GM12878 (cell line): ENCODE measurements at regions not wholly inside any gene's neighbourhood (a gene's known extent, or its start where the extent isn't known, plus 50 kb on each side); places are given as distances from the start of the nearest gene placed in this dataset.

ENCODE experiments used
- ATAC-seq: fragments of 200-7000 bp; cut with Tn5 transposase; 3 replicates; pipeline ENCODE4 v1.9.1; 2020; ENCODE audit warnings: mild to moderate bottlenecking, moderate library complexity
- BruUV-seq: library from RNA; stranded (reverse); fragments of 400-500 nt; replicated peaks from 2 replicates; lab custom pipeline; 2021; lab: Mats Ljungman, UMichigan
- CTCF ChIA-PET: fragments of 300-600 bp; sonication (Branson Sonifier 250); formaldehyde crosslinking; extraction: SDS; loops from one replicate; lab custom pipeline; 2021; ENCODE audit warnings: inconsistent platforms; lab: Yijun Ruan, JAX
- POLR2A ChIA-PET: fragments of 350-600 bp; formaldehyde crosslinking; extraction: SDS; loops from one replicate; lab custom pipeline; 2021; ENCODE audit warnings: inconsistent platforms; lab: Charles Lee
- RAD21 ChIA-PET: fragments of 300-600 bp; sonication (Branson Sonifier 250); formaldehyde crosslinking; loops from one replicate; lab custom pipeline; 2023; ENCODE audit warnings: antibody characterized with exemption; ENCODE audit not compliant: unreplicated experiment; lab: Charles Lee
- SMC1A ChIA-PET: fragments of 300-600 bp; sonication (Branson Sonifier 250); formaldehyde crosslinking; loops from one replicate; lab custom pipeline; 2023; ENCODE audit not compliant: unreplicated experiment, uncharacterized antibody; lab: Charles Lee
- DNase-seq: peaks from one replicate; pipeline ENCODE4 v3.0.0-alpha.2; 2011; ENCODE audit warnings: low read depth, low spot score
- FAIRE-seq: peaks from 3 replicates; lab custom pipeline; 2011; peaks lifted over from hg19 to GRCh38; lab: Jason Lieb, UNC
- H2AFZ ChIP-seq: 2 replicates; pipeline ENCODE4 v1.6.0; 2011; ENCODE audit warnings: low read depth, low read length, control low read depth; ENCODE audit not compliant: control insufficient read depth
- H3K27ac ChIP-seq: 2 replicates; pipeline ENCODE4 v1.5.1; 2011; ENCODE audit warnings: control low read depth; ENCODE audit not compliant: control insufficient read depth, insufficient read depth
- H3K27me3 ChIP-seq, 2 experiments: replicated peaks in 1 of 2; 2 replicates each; pipeline versions ENCODE4 v1.6.0 to v1.6.1; 2011; ENCODE audit warnings: low read length in 1 of 2; ENCODE audit not compliant: control insufficient read depth in 2 of 2, insufficient read depth in 2 of 2
- H3K36me3 ChIP-seq, 2 experiments: 2 replicates each; pipeline ENCODE4 v1.5.1; 2011; ENCODE audit warnings: low read length in 1 of 2; ENCODE audit not compliant: control insufficient read depth in 2 of 2, insufficient read depth in 2 of 2
- H3K4me1 ChIP-seq: 2 replicates; pipeline ENCODE4 v1.6.1; 2011; ENCODE audit warnings: mild to moderate bottlenecking, low read length, moderate library complexity, mixed read lengths; ENCODE audit not compliant: control insufficient read depth, insufficient read depth
- H3K4me2 ChIP-seq: 2 replicates; pipeline ENCODE4 v1.6.0; 2011; ENCODE audit warnings: control low read depth; ENCODE audit not compliant: control insufficient read depth, insufficient read depth
- H3K4me3 ChIP-seq: fragments of 200-600 bp; sonication (generic); 2 replicates; pipeline ENCODE4 v1.5.1; 2016
- H3K79me2 ChIP-seq: 2 replicates; pipeline ENCODE4 v1.6.0; 2011; ENCODE audit warnings: low read length; ENCODE audit not compliant: control insufficient read depth, insufficient read depth
- H3K9ac ChIP-seq: 2 replicates; pipeline ENCODE4 v1.8.0; 2011; ENCODE audit warnings: low read length, control low read depth, mixed read lengths; ENCODE audit not compliant: control insufficient read depth, insufficient read depth
- H3K9me3 ChIP-seq: replicated peaks from 3 replicates; pipeline ENCODE4 v1.5.1; 2011; ENCODE audit warnings: mild to moderate bottlenecking, low read length; ENCODE audit not compliant: control insufficient read depth, insufficient read depth
- H4K20me1 ChIP-seq: 2 replicates; pipeline ENCODE4 v1.6.0; 2011; ENCODE audit not compliant: control insufficient read depth, insufficient read depth
- ASH2L ChIP-seq: fragments of 300-600, 200-600 bp; sonication (generic); IDR thresholded peaks from 2 replicates; pipeline ENCODE4 v1.6.1; 2017; ENCODE audit warnings: low read depth, mild to moderate bottlenecking, borderline replicate concordance
- NFYB ChIP-seq: IDR thresholded peaks from 2 replicates; pipeline ENCODE4 v1.6.1; 2011; ENCODE audit warnings: low read depth, mild to moderate bottlenecking, low read length, improper control_type of control experiment, moderate library complexity; ENCODE audit not compliant: insufficient read depth
- PBX3 ChIP-seq: IDR thresholded peaks from 2 replicates; pipeline ENCODE4 v1.6.1; 2011; ENCODE audit warnings: mild to moderate bottlenecking, low read depth, low read length, moderate library complexity; ENCODE audit not compliant: insufficient replicate concordance
- SPI1 ChIP-seq: IDR thresholded peaks from 2 replicates; pipeline ENCODE4 v1.6.1; 2011; ENCODE audit warnings: low read depth, mild to moderate bottlenecking, low read length, moderate library complexity, borderline replicate concordance; ENCODE audit not compliant: insufficient read depth
- WGBS: methylation state at CpG from one replicate; pipeline ENCODE4 v1.1.6; 2016; ENCODE audit warnings: low lambda C conversion rate; ENCODE audit not compliant: insufficient replicate concordance, insufficient coverage; ENCODE audit errors: missing lambda C conversion rate; 5-methylcytosine and 5-hydroxymethylcytosine counted together
- in situ Hi-C: fragments of 300-500 bp; cut with MboI; formaldehyde crosslinking; loops from 9 replicates; pipeline ENCODE4 v1.14.3; 2018; ENCODE audit warnings: mixed read lengths
- intact Hi-C: fragments of 100-400 bp; cut with micrococcal nuclease; formaldehyde crosslinking; loops from one replicate; pipeline ENCODE4 v1.14.2; 2022; ENCODE audit not compliant: unreplicated experiment
- TF ChIP-seq, protein P1 (sequence below), 3 experiments: IDR thresholded peaks in 2 of 3; conservative IDR thresholded peaks in 1 of 3; 2 replicates each; pipeline ENCODE4 v1.5.1; 2011; ENCODE audit warnings: low read depth in 3 of 3, low read length in 3 of 3, mild to moderate bottlenecking in 3 of 3, control low read depth in 2 of 3, moderate library complexity in 2 of 3, inconsistent platforms in 1 of 3, mixed read lengths in 1 of 3; ENCODE audit not compliant: control insufficient read depth in 2 of 3, insufficient read depth in 1 of 3; ENCODE audit errors: extremely low read depth in 1 of 3

- BruUV-seq = no TSS peak
- in situ Hi-C loops = no loop called here
- H3K27ac ChIP-seq = no peak overlapping the region
- peaks cover 0 to 3% of the 10 kb centered on the region in 2 experiments for H3K27me3 ChIP-seq
- FAIRE-seq (no peak), DNase-seq (no peak), ATAC-seq (no peak)
- WGBS = 28% methylated on average over 5 of the region's 5 CpGs
- no peaks in the 10 kb centered on the region for H3K4me1 ChIP-seq
- POLR2A ChIA-PET = no interaction called here
- H3K36me3 ChIP-seq = no peaks in the 10 kb centered on the region
- CTCF ChIA-PET = interaction anchor here (1.6 kb wide), 1 partner anchor 225 kb away, joined by 5 read pairs; no protein-coding TSS in a partner anchor
- no peaks in the 10 kb centered on the region for H4K20me1 ChIP-seq
- H2AFZ ChIP-seq = no peak overlapping the region
- H3K4me3 ChIP-seq = no peak overlapping the region
- SMC1A ChIA-PET = no interaction called here
- intact Hi-C loops = loop anchor here (10.0 kb wide), 1 partner anchor 762 kb away; no protein-coding TSS in a partner anchor
- RAD21 ChIA-PET = no interaction called here
- TF ChIP-seq, protein P1, sequence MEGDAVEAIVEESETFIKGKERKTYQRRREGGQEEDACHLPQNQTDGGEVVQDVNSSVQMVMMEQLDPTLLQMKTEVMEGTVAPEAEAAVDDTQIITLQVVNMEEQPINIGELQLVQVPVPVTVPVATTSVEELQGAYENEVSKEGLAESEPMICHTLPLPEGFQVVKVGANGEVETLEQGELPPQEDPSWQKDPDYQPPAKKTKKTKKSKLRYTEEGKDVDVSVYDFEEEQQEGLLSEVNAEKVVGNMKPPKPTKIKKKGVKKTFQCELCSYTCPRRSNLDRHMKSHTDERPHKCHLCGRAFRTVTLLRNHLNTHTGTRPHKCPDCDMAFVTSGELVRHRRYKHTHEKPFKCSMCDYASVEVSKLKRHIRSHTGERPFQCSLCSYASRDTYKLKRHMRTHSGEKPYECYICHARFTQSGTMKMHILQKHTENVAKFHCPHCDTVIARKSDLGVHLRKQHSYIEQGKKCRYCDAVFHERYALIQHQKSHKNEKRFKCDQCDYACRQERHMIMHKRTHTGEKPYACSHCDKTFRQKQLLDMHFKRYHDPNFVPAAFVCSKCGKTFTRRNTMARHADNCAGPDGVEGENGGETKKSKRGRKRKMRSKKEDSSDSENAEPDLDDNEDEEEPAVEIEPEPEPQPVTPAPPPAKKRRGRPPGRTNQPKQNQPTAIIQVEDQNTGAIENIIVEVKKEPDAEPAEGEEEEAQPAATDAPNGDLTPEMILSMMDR (IDR thresholded peaks at IDR 0.05 in 2 of 3, conservative IDR thresholded peaks at IDR 0.05 in 1 of 3; ENCODE audit: control insufficient read depth in 2 of 3, extremely low read depth in 1 of 3, insufficient read depth in 1 of 3, low read depth in 3 of 3, low read length in 3 of 3) = no peak
- TF ChIP-seq SPI1 (no peak), ASH2L (no peak), PBX3 (no peak), NFYB (no peak)
- H3K4me2 ChIP-seq = no peak overlapping the region
- H3K9me3 ChIP-seq = no peaks in the 10 kb centered on the region
- no peak overlapping the region for H3K9ac ChIP-seq
- H3K79me2 ChIP-seq = no peaks in the 10 kb centered on the region
These were observed 399.5 kb downstream of the RPS24 start for GRCh38 chr10:78433076-78433595.
